COLO668 (cell line): ENCODE measurements at regions not wholly inside any gene's neighbourhood (a gene's known extent, or its start where the extent isn't known, plus 50 kb on each side); places are given as distances from the start of the nearest gene placed in this dataset.
"Not testable (repeated sequence)": the region's sequence is repeated elsewhere in the genome, so short reads cannot be mapped to it uniquely, and the experiment has no call there.

ENCODE experiments used
- DNase-seq: peaks from one replicate; lab custom pipeline; 2025; ENCODE audit not compliant: unreplicated experiment; lab: John Stamatoyannopoulos, UW

- DNase-seq: no peak
Measured at GRCh38 chr7:113331155-113331898, 213.0 kb upstream of the SMIM30 start.

GRCh38 chr7:113321201-113321600, 202.8 kb upstream of the SMIM30 start:
- no peak for DNase-seq

DNA sequence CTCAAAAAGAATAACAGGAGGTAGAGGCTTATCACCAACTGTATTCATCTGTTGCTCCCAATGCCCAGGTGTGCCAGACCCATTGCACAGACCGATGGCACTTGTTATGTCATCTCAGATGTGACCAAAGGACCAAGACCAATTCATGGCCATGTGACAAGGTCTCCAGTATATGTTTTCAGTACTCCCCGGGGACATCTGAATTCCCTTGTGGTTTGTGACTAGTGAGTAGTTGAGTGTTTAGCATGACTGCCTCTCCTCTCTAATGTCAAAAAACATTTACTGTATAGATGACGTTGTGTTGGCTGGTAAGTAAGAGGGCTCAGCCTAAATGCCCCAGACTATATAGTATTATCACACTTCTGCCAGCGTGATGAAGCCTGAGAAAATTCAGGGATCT, 202.1 kb upstream of the SMIM30 start:
- DNase-seq: no peak

DNA sequence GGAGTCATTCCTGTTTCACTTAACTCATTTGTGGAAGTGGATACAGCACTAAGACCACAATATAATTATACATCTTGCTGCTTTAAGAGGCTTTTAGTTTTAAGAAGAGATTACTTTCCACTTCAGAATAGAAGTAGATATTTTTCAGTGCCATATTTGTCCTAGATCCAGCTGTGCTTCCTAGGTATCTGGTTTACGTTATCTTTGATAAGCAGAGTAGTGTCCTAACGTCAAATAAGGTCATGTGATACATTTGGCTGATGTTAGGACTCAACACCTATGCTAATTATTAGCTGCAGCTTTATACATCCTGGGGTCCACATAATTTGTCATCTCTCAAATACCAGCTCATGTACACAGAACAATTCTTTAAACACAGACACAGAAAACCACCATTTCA, 196.2 kb upstream of the SMIM30 start:
- no peak for DNase-seq

GRCh38 chr7:113308399-113308798, 190.0 kb upstream of the SMIM30 start:
- no peak for DNase-seq

GRCh38 chr7:113307147-113307546, 188.8 kb upstream of the SMIM30 start:
- DNase-seq: no peak

DNA sequence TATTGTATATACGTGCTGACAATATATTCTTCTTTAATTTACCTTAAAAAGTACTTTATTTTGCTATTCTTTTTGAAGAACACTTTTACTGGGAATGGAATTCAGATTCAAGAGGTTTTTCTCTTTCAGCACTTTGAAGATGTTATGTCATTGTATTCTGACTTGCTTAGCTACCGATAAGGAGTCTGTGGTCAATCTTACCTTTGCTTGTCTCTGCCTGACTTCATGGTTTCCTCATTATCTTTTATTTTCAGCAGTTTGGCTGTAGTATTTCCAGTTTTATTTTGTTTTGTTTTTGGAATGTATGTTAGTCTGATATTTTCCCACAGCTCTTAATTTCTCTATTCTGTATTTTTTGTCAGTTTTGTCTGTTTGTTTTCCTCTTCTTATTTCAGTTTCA, 187.9 kb upstream of the SMIM30 start:
- DNase-seq: no peak

GRCh38 chr7:113304104-113304503, 185.8 kb upstream of the SMIM30 start:
- no peak for DNase-seq

- DNase-seq: not testable (repeated sequence)
Measured at GRCh38 chr7:113303388-113303787, 185.0 kb upstream of the SMIM30 start.

GRCh38 chr7:113301983-113302382, 183.6 kb upstream of the SMIM30 start:
- DNase-seq: no peak

DNA sequence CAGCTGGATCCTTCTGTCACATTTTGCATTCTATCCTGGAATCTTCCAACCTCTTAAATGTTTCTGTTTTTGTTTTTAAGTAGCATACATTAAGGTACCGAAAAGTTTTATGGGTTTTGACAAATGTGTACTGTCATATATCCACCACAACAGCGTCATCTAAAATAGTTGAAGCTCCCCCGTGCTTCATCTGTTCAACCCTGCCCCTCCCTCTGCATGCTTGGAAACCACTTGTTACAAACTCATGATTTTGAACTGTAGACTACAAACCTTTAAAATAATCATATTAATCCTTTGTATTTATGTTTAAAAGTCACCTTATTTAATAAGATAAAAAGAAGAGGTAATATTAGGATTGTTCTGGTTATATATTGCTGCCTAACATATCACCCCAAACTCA, 182.8 kb upstream of the SMIM30 start:
- DNase-seq: no peak

DNA sequence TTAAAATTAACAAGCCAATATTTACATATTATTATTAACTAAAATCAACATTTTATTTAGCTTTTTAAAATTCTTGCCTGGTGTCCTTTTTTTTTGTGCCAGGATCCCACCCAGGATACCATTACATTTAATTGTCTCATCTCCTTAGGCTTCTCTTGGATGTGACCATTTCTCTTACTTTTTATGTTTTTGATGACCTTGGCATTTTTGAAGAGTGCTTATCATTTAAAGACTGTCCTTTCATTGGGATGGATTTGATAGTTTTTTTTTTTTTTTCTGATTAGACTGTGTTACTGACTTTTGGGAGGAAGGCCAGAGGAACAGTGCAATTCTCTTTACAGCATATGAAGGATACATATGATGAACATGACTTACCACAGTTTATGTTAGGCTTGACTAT, 181.4 kb upstream of the SMIM30 start:
- no peak for DNase-seq

DNA sequence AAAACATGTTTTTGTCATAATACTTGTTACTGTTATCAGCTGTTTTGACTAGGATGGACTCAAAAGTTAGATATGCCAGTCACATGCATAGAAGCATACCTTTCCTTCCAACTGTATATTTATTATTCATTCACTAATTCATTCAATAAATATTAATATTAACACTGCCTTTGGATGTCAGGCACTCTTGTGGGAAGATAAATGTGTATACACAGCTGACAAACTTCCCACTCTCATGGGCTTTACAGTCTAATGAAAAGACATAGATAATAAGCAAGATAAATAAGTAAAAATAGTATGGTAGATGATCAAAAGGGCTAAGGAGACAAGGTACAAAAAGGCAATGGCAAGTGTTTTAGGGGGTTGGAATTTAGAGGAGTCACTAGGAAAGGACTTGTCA, 180.1 kb upstream of the SMIM30 start:
- DNase-seq: no peak

DNA sequence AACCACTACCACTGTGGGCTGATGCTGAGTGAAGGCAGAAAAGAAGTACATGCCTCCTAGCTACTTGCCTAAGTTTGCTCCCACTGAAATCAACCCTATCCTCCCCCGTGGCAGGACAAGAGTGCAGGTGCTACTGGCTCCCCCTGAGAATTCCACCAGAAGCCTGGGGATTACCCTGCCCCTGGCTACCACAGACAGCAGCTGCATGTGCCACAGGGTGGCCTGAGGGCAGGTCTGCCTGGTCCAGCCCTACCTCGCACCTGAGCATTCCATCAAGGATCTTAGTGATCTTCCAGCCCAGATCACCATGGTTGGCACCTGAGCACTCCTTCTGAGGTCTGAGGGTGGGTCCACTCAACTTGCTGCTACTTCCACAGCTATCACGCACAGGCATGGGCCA, 176.4 kb upstream of the SMIM30 start:
- no peak for DNase-seq

DNA sequence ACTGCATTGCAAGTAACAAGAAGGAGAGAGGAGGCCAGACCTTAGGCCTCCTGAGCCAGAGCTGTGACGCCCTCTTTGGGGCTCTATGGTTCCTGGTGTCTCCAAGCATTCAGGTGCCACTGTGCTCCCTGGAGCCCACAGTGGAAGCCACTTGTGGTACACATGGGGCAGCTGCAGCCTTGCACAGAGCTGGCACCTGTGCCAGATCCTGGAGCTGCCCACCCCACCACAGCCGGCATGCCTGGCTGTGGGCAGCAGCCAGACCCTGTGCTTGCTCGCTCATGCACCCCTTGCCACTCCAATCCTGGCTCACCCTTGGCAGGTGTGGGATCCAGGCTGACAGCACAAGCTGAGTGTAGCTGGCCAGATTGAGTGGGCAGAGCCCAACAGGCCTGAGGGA, 173.8 kb upstream of the SMIM30 start:
- no peak for DNase-seq

DNA sequence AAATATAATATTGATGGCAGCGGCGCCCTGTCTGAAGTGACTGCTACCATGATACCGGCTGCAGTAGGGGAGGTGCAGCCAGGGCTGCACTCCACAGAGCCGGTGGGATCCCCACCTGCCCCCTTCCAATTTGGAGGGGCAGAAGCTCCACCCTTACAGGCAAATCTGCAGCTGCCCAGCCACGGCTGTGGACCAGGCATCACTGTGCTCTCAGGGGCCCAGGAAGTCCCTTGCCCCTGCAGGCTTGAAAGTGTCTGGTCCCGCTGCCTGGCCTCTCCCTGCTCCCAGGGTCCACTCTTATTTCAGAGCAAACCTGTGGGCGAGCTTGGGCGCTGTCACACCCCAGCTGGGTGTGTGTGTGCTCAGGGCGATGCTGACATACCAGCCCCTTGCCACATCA, 172.7 kb upstream of the SMIM30 start:
- DNase-seq: no peak

DNA sequence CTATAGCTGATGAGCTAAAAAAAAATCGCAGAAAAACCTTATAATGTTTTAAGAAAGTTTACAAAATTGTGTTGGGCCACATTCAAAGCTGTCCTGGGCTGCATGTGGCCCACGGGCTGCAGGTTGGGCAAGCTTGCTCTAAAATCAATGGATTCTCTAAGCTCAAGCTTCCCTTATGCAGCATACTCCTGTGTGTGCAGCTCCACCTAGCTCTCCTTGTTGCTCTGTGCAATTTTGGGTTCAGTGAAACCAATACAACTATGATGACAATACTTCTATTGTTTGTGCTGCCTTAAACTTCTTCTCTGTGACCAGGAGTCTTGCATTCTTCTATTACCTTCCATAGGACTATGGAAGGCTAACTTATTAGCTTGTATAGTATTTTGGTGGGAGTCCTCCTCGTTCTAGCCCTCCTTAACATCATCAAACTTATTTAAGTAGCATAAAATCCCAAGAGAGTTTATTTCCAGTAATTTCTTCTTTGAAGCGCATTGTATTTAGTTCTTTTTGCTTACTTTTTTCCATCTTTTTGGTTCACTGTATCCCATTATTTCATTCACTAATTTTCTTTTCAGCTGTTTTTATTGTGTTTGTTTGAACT, 170.9 kb upstream of the SMIM30 start:
- peak; percentile 6 for DNase-seq

DNA sequence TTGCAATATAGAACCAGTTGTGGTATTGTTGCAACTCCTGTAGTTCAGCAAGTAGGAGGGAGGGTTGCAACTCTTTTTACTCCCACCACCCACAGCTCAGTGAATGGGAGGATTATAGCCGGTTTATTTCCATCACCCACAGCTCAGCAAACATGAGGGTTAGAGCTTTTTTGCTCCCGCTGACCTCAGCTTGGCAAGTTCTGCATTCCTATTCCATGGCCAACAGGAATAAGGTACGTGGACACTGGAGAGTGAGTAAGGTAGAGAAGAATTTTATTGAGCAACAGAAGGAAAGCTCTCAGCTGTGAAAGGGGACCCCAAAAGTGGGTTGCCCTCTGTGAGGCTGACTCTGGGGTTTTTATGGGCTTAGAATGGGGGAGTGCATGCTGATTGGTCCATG, 167.1 kb upstream of the SMIM30 start:
- no peak for DNase-seq

DNA sequence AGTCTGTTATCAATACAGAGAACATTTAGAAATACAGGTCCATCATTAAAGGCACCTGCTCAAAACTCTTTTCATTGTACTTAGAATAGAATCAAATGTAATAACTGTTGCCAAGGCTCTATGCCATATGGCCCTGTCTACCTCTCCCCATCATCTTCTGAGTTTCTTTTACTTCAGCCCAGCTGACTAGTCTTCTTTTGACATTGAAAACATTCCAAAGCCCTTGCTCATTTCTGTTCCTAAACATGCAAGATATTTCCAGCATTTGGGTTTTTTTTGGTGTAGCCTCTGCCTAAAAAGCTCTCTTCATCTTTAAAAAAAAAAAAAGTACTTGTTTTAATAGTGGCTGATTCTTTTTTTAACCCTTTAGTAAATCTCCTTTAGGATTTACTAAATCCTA, 165.5 kb upstream of the SMIM30 start:
- DNase-seq: no peak

- no peak for DNase-seq
Measured at GRCh38 chr7:113282875-113283274, 164.5 kb upstream of the SMIM30 start.

DNA sequence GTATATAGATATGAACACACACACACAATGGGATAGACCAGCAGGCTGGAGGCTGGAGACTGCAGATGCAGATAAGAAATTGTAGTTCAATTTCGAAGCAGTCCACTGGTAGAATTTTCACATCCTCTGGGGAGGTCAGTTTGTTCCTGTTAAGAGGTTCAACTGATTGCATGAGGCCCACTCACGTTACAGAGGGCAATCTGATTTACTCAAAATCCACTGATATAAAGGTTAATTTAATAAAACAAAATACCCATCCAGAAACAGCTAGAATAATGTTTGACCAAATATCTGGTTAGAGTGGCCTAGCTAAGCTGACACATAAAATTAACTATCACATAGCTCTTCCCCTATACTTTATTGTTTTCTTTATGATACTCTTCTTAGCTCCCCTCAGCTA, 162.9 kb upstream of the SMIM30 start:
- DNase-seq: no peak

GRCh38 chr7:113279256-113279655, 160.9 kb upstream of the SMIM30 start:
- no peak for DNase-seq

- no peak for DNase-seq
Measured at GRCh38 chr7:113270790-113271189, 152.4 kb upstream of the SMIM30 start.
